H1 (cell line): ENCODE measurements at regions not wholly inside any gene's neighbourhood (a gene's known extent, or its start where the extent isn't known, plus 50 kb on each side); places are given as distances from the start of the nearest gene placed in this dataset.

ENCODE experiments used
- CTCF ChIA-PET: fragments of 300-600 bp; sonication (Branson Sonifier 250); formaldehyde crosslinking; loops from one replicate; lab custom pipeline; 2021; ENCODE audit not compliant: partially characterized antibody; lab: Charles Lee
- POLR2A ChIA-PET: fragments of 300-600 bp; sonication (Branson Sonifier 250); formaldehyde crosslinking; loops from one replicate; lab custom pipeline; 2021; ENCODE audit warnings: inconsistent platforms; ENCODE audit not compliant: partially characterized antibody; lab: Charles Lee
- DNase-seq, 2 experiments: peaks; one replicate each; pipeline versions ENCODE4 v3.0.0 to v3.0.0-alpha.2; 2010 to 2022; ENCODE audit warnings: low spot score in 2 of 2, low read depth in 1 of 2, mixed read lengths in 1 of 2
- FAIRE-seq: peaks from 2 replicates; lab custom pipeline; 2011; peaks lifted over from hg19 to GRCh38; lab: Jason Lieb, UNC
- H2AFZ ChIP-seq: 2 replicates; pipeline ENCODE4 v1.8.1; 2012; ENCODE audit warnings: low read length, inconsistent platforms
- H2AK5ac ChIP-seq: 2 replicates; pipeline ENCODE4 v1.6.1; 2013; ENCODE audit warnings: low read depth, low read length
- H2BK120ac ChIP-seq: replicated peaks from 2 replicates; pipeline ENCODE3; 2013; ENCODE audit warnings: low read depth, low read length, inconsistent platforms
- H2BK12ac ChIP-seq: 2 replicates; pipeline ENCODE4 v1.6.1; 2013; ENCODE audit warnings: low read depth, low read length
- H2BK15ac ChIP-seq: 2 replicates; pipeline ENCODE4 v1.6.1; 2013; ENCODE audit warnings: low read length
- H2BK20ac ChIP-seq: 2 replicates; pipeline ENCODE4 v1.6.1; 2013; ENCODE audit warnings: low read length
- H2BK5ac ChIP-seq: 2 replicates; pipeline ENCODE4 v1.6.1; 2013; ENCODE audit warnings: low read depth, low read length
- H3K14ac ChIP-seq: 2 replicates; pipeline ENCODE4 v1.6.1; 2013; ENCODE audit warnings: inconsistent platforms; ENCODE audit not compliant: insufficient read length
- H3K18ac ChIP-seq: 2 replicates; pipeline ENCODE4 v1.6.1; 2013; ENCODE audit warnings: low read length; ENCODE audit errors: extremely low read depth
- H3K23ac ChIP-seq: 2 replicates; pipeline ENCODE4 v1.6.1; 2013; ENCODE audit warnings: inconsistent platforms; ENCODE audit not compliant: insufficient read length
- H3K23me2 ChIP-seq: 2 replicates; pipeline ENCODE4 v1.6.1; 2013; ENCODE audit warnings: low read depth, low read length
- H3K27ac ChIP-seq: 2 replicates; pipeline ENCODE4 v1.6.1; 2011; ENCODE audit warnings: low read depth, low read length, inconsistent platforms
- H3K27me3 ChIP-seq, 4 experiments: replicated peaks in 1 of 4; 1 replicate in 1 of 4; 2 replicates in 3 of 4; pipeline versions ENCODE4 v1.6.1 to v1.8.1; 2011 to 2013; ENCODE audit warnings: low read length in 3 of 4, mild to moderate bottlenecking in 3 of 4, inconsistent platforms in 2 of 4, mixed read lengths in 2 of 4, moderate library complexity in 1 of 4; ENCODE audit not compliant: control insufficient read depth in 3 of 4, insufficient read depth in 3 of 4; ENCODE audit errors: extremely low read depth in 1 of 4
- H3K36me3 ChIP-seq, 4 experiments: 2 replicates each; pipeline versions ENCODE4 v1.6.1 to v1.8.1; 2011 to 2013; ENCODE audit warnings: mild to moderate bottlenecking in 4 of 4, low read length in 3 of 4, moderate library complexity in 2 of 4, control low read depth in 1 of 4, inconsistent platforms in 1 of 4; ENCODE audit not compliant: insufficient read depth in 4 of 4, control insufficient read depth in 2 of 4
- H3K4ac ChIP-seq: replicated peaks from 2 replicates; pipeline ENCODE3; 2013; ENCODE audit warnings: low read length, low read depth, mixed read lengths, inconsistent platforms; ENCODE audit not compliant: insufficient read length
- H3K4me1 ChIP-seq, 4 experiments: replicated peaks in 1 of 4; 1 replicate in 1 of 4; 2 replicates in 3 of 4; pipeline versions ENCODE4 v1.6.1 to v1.8.1; 2011 to 2013; ENCODE audit warnings: low read length in 3 of 4, inconsistent platforms in 2 of 4, mixed read lengths in 1 of 4; ENCODE audit not compliant: insufficient read depth in 4 of 4, control insufficient read depth in 3 of 4
- H3K4me2 ChIP-seq, 2 experiments: 2 replicates each; pipeline versions ENCODE4 v1.6.1 to v1.8.1; 2011 to 2013; ENCODE audit warnings: low read depth in 2 of 2, low read length in 2 of 2, control low read depth in 1 of 2, inconsistent platforms in 1 of 2, mild to moderate bottlenecking in 1 of 2; ENCODE audit not compliant: insufficient read depth in 1 of 2
- H3K4me3 ChIP-seq, 4 experiments: fragments of 200-600, 300-600 bp in 1 of 4; sonication (generic), shearing (Covaris generic), sonication (Bioruptor Twin) in 1 of 4; 2 replicates each; pipeline versions ENCODE4 v1.5.1 to v1.8.1; 2011 to 2016; ENCODE audit warnings: low read length in 4 of 4, low read depth in 3 of 4, control low read depth in 2 of 4, inconsistent platforms in 2 of 4, mild to moderate bottlenecking in 2 of 4, mixed read lengths in 1 of 4, moderate library complexity in 1 of 4; ENCODE audit not compliant: insufficient read depth in 2 of 4; ENCODE audit errors: extremely low read depth in 1 of 4
- H3K56ac ChIP-seq: replicated peaks from 2 replicates; pipeline ENCODE3; 2013; ENCODE audit warnings: low read depth, mild to moderate bottlenecking, mixed read lengths, low read length, inconsistent platforms; ENCODE audit not compliant: insufficient read length
- H3K79me1 ChIP-seq: 2 replicates; pipeline ENCODE4 v1.6.1; 2013; ENCODE audit warnings: low read depth, low read length, control low read depth
- H3K79me2 ChIP-seq, 2 experiments: 2 replicates each; pipeline versions ENCODE4 v1.6.1 to v1.8.1; 2012 to 2013; ENCODE audit warnings: low read length in 2 of 2, mild to moderate bottlenecking in 2 of 2, inconsistent platforms in 1 of 2; ENCODE audit not compliant: insufficient read depth in 2 of 2, control insufficient read depth in 1 of 2
- H3K9ac ChIP-seq, 4 experiments: replicated peaks in 1 of 4; 1 replicate in 1 of 4; 2 replicates in 3 of 4; pipeline versions ENCODE4 v1.6.1 to v1.8.1; 2011 to 2013; ENCODE audit warnings: low read depth in 3 of 4, low read length in 3 of 4, control low read depth in 2 of 4, mild to moderate bottlenecking in 2 of 4, moderate library complexity in 2 of 4, inconsistent platforms in 1 of 4; ENCODE audit errors: extremely low read depth in 1 of 4
- H3K9me3 ChIP-seq, 2 experiments: 2 replicates each; pipeline versions ENCODE4 v1.6.1 to v1.8.1; 2012 to 2013; ENCODE audit warnings: mild to moderate bottlenecking in 2 of 2, moderate library complexity in 2 of 2, control low read depth in 1 of 2, inconsistent platforms in 1 of 2, low read depth in 1 of 2, low read length in 1 of 2, mixed read lengths in 1 of 2; ENCODE audit not compliant: insufficient read depth in 2 of 2
- H4K20me1 ChIP-seq, 2 experiments: replicated peaks in 1 of 2; 2 replicates each; pipeline versions ENCODE3 to v1.8.1; 2011 to 2013; ENCODE audit warnings: inconsistent platforms in 2 of 2, low read length in 2 of 2, mild to moderate bottlenecking in 1 of 2; ENCODE audit not compliant: insufficient read depth in 2 of 2, control insufficient read depth in 1 of 2
- H4K5ac ChIP-seq: 2 replicates; pipeline ENCODE4 v1.6.1; 2013; ENCODE audit warnings: low read length, low read depth, mixed read lengths, inconsistent platforms; ENCODE audit not compliant: insufficient read length
- H4K8ac ChIP-seq: 2 replicates; pipeline ENCODE4 v1.8.0; 2013; ENCODE audit warnings: mild to moderate bottlenecking, moderate library complexity, low read length, inconsistent platforms; ENCODE audit not compliant: insufficient read depth; ENCODE audit errors: extremely low read depth
- H4K91ac ChIP-seq: replicated peaks from 2 replicates; pipeline ENCODE3; 2013; ENCODE audit warnings: low read length, mixed read lengths, inconsistent platforms; ENCODE audit not compliant: insufficient read length
- CHD2 ChIP-seq: IDR thresholded peaks from 2 replicates; pipeline ENCODE4 v1.6.1; 2012; ENCODE audit warnings: low read length, improper control_type of control experiment
- CREB1 ChIP-seq: IDR thresholded peaks from 2 replicates; pipeline ENCODE4 v1.6.1; 2012; ENCODE audit warnings: inconsistent platforms
- E2F6 ChIP-seq: IDR thresholded peaks from 2 replicates; pipeline ENCODE4 v1.6.1; 2012; ENCODE audit warnings: inconsistent platforms
- EGR1 ChIP-seq: IDR thresholded peaks from 2 replicates; pipeline ENCODE4 v1.6.1; 2011; ENCODE audit warnings: low read depth, low read length, borderline replicate concordance
- HDAC6 ChIP-seq: IDR thresholded peaks from one replicate; pipeline ENCODE4 v1.7.1; 2012; ENCODE audit warnings: low read depth, mild to moderate bottlenecking, inconsistent platforms, low read length, moderate library complexity
- MAX ChIP-seq: IDR thresholded peaks from 2 replicates; pipeline ENCODE4 v1.6.1; 2012; ENCODE audit warnings: inconsistent platforms
- NRF1 ChIP-seq: IDR thresholded peaks from 2 replicates; pipeline ENCODE4 v1.6.1; 2011; ENCODE audit warnings: mild to moderate bottlenecking, low read depth, low read length, improper control_type of control experiment
- RNF2 ChIP-seq: fragments of 200-900, 300-1000 bp; sonication (generic); IDR thresholded peaks from 2 replicates; pipeline ENCODE4 v1.7.1; 2016; ENCODE audit warnings: borderline replicate concordance, low read depth, mild to moderate bottlenecking, antibody characterized with exemption, low read length; ENCODE audit not compliant: poor library complexity, severe bottlenecking; ENCODE audit errors: missing control alignments
- SIN3A ChIP-seq, 2 experiments: IDR thresholded peaks in 1 of 2; conservative IDR thresholded peaks in 1 of 2; 2 replicates each; pipeline ENCODE4 v1.6.1; 2011 to 2012; ENCODE audit warnings: low read length in 2 of 2, improper control_type of control experiment in 1 of 2, low read depth in 1 of 2, mild to moderate bottlenecking in 1 of 2
- SUZ12 ChIP-seq: fragments of 200-600 bp; sonication (generic); IDR thresholded peaks from 2 replicates; pipeline ENCODE4 v1.6.1; 2012; ENCODE audit warnings: mild to moderate bottlenecking, inconsistent platforms, low read length, moderate library complexity, mixed read lengths
- TBP ChIP-seq: IDR thresholded peaks from 2 replicates; pipeline ENCODE4 v1.6.1; 2011; ENCODE audit warnings: low read depth, low read length, improper control_type of control experiment
- TEAD4 ChIP-seq: IDR thresholded peaks from 2 replicates; pipeline ENCODE4 v1.6.1; 2012; ENCODE audit warnings: low read depth, low read length, inconsistent platforms, mixed read lengths
- WGBS, 2 experiments: shearing (Covaris generic) in 1 of 2; methylation state at CpG; one replicate each; pipeline versions ENCODE4 v1.1.6 to v1.1.7; 2013 to 2015; ENCODE audit warnings: low lambda C conversion rate in 2 of 2, mixed read lengths in 2 of 2, inconsistent platforms in 1 of 2, low coverage in 1 of 2, missing lambda C conversion rate in 1 of 2; ENCODE audit not compliant: insufficient replicate concordance in 2 of 2, insufficient coverage in 1 of 2, insufficient read length in 1 of 2; ENCODE audit errors: extremely low coverage in 1 of 2, missing lambda C conversion rate in 1 of 2; 5-methylcytosine and 5-hydroxymethylcytosine counted together

GRCh38 chr22:49344656-49345055 lies 483.0 kb downstream of the BRD1 start:
- Histone ChIP-seq H3K4me1 (no peaks in the 10 kb centered on the region; a peak in 1 of 7 replicates), H3K4me2 (no peak overlapping the region), H3K9ac (no peak overlapping the region), H2AK5ac (no peak overlapping the region), H3K56ac (no peak overlapping the region), H2BK12ac (no peak overlapping the region), H3K36me3 (no peaks in the 10 kb centered on the region), H3K27me3 (no peaks in the 10 kb centered on the region), H2BK5ac (no peak overlapping the region), H3K9me3 (no peaks in the 10 kb centered on the region), H3K4me3 (no peak overlapping the region), H3K23ac (no peak overlapping the region), H4K8ac (no peak overlapping the region), H4K20me1 (no peaks in the 10 kb centered on the region), H3K27ac (no peak overlapping the region), H3K79me1 (no peaks in the 10 kb centered on the region), H3K79me2 (no peaks in the 10 kb centered on the region), H2AFZ (no peak overlapping the region), H3K23me2 (no peaks in the 10 kb centered on the region), H4K91ac (no peak overlapping the region), H3K4ac (no peak overlapping the region), H3K14ac (no peak overlapping the region), H3K18ac (no peak overlapping the region), H2BK20ac (no peak overlapping the region), H2BK120ac (no peak overlapping the region), H4K5ac (no peak overlapping the region), H2BK15ac (no peak overlapping the region)
- TF ChIP-seq TBP (no peak), SUZ12 (no peak), TEAD4 (no peak), CREB1 (no peak), HDAC6 (no peak), SIN3A (conservative IDR thresholded peaks at IDR 0.05 in 1 of 2, IDR thresholded peaks at IDR 0.05 in 1 of 2; ENCODE audit: low read depth in 1 of 2, low read length in 2 of 2) (no peak), CHD2 (no peak), EGR1 (no peak), MAX (no peak), NRF1 (no peak), RNF2 (no peak), E2F6 (no peak)
- FAIRE-seq (no peak), DNase-seq (no peak)
- ChIA-PET POLR2A (no interaction called here), CTCF (no interaction called here)
- 84% methylated on average over 7 of the region's 7 CpGs; no CpG with 5 or more reads in 1 of the 2 experiments for WGBS, 2 experiments
